HFFc6 (cell line): ENCODE measurements at regions not wholly inside any gene's neighbourhood (a gene's known extent, or its start where the extent isn't known, plus 50 kb on each side); places are given as distances from the start of the nearest gene placed in this dataset.

Source experiments
- DNase-seq: peaks from one replicate; pipeline ENCODE4 v3.0.0-alpha.2; 2018
- H3K27ac Mint-ChIP-seq: 2 replicates; pipeline ENCODE4 v1.8.0; 2020; ENCODE audit warnings: mild to moderate bottlenecking, mixed read lengths
- H3K27me3 Mint-ChIP-seq: 2 replicates; pipeline ENCODE4 v1.8.0; 2021; ENCODE audit warnings: mild to moderate bottlenecking, moderate library complexity, mixed read lengths; ENCODE audit not compliant: insufficient read depth
- H3K36me3 Mint-ChIP-seq: 2 replicates; pipeline ENCODE4 v1.8.0; 2021; ENCODE audit warnings: low read depth, mixed read lengths
- H3K4me1 Mint-ChIP-seq: 2 replicates; pipeline ENCODE4 v1.8.0; 2020; ENCODE audit warnings: low read depth, mixed read lengths
- H3K4me3 Mint-ChIP-seq: 2 replicates; pipeline ENCODE4 v1.8.0; 2020; ENCODE audit warnings: mild to moderate bottlenecking, moderate library complexity, mixed read lengths
- H3K9me3 Mint-ChIP-seq: 2 replicates; pipeline ENCODE4 v1.8.0; 2020; ENCODE audit warnings: mild to moderate bottlenecking, mixed read lengths
- TF ChIP-seq, protein P1 (sequence below): fragments of 200-600 bp; sonication (generic); IDR thresholded peaks from 2 replicates; pipeline ENCODE4 v1.5.0; 2021; ENCODE audit warnings: antibody characterized with exemption, mild to moderate bottlenecking

DNA sequence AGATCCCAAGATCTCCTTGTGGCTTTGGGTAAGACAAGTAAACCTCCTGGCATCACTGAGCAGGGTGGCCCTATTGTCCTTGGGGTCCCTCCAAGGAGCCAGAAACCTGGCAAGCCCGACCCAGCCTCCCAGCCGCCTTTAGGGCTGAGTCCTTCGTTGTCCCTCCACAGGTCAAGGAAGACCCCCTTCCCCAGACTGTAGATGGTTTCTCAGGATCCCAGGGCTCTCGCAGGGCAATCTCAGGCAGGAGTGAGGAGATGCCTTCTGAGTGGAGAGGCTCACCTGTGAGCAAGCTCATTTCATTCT is 71.6 kb upstream of the CSF3R start:
- Mint-ChIP-seq H3K4me3 (no peak overlapping the region), H3K9me3 (no peaks in the 10 kb centered on the region), H3K4me1 (no peaks in the 10 kb centered on the region), H3K27me3 (peaks cover 19% of the 10 kb centered on the region), H3K27ac (no peak overlapping the region), H3K36me3 (no peaks in the 10 kb centered on the region)
- DNase-seq, result no peak
- TF ChIP-seq, protein P1, sequence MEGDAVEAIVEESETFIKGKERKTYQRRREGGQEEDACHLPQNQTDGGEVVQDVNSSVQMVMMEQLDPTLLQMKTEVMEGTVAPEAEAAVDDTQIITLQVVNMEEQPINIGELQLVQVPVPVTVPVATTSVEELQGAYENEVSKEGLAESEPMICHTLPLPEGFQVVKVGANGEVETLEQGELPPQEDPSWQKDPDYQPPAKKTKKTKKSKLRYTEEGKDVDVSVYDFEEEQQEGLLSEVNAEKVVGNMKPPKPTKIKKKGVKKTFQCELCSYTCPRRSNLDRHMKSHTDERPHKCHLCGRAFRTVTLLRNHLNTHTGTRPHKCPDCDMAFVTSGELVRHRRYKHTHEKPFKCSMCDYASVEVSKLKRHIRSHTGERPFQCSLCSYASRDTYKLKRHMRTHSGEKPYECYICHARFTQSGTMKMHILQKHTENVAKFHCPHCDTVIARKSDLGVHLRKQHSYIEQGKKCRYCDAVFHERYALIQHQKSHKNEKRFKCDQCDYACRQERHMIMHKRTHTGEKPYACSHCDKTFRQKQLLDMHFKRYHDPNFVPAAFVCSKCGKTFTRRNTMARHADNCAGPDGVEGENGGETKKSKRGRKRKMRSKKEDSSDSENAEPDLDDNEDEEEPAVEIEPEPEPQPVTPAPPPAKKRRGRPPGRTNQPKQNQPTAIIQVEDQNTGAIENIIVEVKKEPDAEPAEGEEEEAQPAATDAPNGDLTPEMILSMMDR, result no peak

DNA sequence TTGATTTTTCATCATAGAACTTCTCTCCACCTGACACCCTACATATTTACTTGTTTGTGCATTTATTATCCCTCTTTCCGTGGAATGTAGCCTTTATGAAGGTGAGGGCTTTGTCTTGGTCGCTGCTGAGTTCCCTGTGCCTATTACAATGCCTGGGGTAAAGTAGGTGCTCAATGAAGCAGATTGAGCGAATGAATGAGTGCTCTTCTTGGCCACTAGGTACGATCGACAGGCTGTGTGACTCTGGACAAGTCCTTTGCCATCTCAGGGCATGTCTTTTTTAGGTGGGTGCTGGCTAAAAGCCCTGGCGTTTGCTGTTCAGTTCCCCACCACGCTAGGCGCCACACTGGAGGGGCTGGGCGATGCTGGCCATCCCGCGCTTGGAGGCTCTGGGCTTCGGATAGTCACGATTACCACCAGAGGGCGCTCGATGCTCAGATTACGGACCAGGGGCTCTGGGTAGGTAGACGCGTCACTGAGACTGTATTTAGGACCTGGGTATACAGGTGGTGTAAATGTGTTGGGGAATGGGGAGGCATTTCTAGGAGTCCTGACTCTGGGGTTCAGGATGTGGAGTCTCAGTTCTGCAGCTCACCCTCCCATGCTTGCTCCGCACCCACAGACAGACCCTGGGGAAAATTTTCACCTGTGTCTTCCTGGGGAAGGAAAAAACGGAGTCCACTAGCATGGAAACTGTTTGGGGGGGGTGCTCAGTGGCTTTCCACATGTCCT is 71.0 kb upstream of the CSF3R start:
- Mint-ChIP-seq H3K27ac (no peak overlapping the region), H3K4me3 (no peak overlapping the region), H3K4me1 (no peaks in the 10 kb centered on the region), H3K27me3 (peaks cover 19% of the 10 kb centered on the region), H3K36me3 (no peaks in the 10 kb centered on the region), H3K9me3 (no peaks in the 10 kb centered on the region)
- TF ChIP-seq, protein P1, result peak; percentile 87
- peak; percentile 29 for DNase-seq

DNA sequence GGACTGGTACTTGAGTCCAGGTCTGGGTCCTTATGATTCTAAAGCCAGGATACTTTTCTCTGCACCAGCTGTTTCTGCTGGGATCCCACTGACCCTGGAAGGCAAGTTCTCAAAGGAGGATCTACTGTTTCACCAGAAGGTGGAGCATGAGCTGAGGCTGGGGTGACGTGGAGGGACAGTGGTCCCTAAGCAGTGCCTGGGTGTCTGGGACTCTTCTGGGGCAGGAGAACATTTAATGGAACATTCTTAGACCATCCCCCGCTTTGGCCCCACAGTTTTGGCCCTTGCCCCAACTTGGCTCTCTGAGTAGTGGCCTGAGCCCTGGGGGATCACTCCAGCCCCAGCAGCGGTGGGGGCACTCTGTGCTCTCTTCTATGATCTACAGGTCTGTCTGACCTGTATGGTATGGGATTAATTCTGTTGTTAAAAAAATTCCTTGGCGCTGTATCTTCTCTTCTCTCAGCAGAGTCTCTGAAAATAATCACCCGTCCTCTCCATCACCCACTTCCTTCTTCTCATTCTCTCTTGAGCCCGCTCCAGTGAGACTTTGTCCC is 60.3 kb upstream of the CSF3R start:
- Mint-ChIP-seq H3K9me3 (no peaks in the 10 kb centered on the region), H3K36me3 (no peaks in the 10 kb centered on the region), H3K27ac (no peak overlapping the region), H3K4me3 (no peak overlapping the region), H3K4me1 (no peaks in the 10 kb centered on the region), H3K27me3 (peaks cover 5% of the 10 kb centered on the region)
- TF ChIP-seq, protein P1, result peak; percentile 57
- no peak for DNase-seq

DNA sequence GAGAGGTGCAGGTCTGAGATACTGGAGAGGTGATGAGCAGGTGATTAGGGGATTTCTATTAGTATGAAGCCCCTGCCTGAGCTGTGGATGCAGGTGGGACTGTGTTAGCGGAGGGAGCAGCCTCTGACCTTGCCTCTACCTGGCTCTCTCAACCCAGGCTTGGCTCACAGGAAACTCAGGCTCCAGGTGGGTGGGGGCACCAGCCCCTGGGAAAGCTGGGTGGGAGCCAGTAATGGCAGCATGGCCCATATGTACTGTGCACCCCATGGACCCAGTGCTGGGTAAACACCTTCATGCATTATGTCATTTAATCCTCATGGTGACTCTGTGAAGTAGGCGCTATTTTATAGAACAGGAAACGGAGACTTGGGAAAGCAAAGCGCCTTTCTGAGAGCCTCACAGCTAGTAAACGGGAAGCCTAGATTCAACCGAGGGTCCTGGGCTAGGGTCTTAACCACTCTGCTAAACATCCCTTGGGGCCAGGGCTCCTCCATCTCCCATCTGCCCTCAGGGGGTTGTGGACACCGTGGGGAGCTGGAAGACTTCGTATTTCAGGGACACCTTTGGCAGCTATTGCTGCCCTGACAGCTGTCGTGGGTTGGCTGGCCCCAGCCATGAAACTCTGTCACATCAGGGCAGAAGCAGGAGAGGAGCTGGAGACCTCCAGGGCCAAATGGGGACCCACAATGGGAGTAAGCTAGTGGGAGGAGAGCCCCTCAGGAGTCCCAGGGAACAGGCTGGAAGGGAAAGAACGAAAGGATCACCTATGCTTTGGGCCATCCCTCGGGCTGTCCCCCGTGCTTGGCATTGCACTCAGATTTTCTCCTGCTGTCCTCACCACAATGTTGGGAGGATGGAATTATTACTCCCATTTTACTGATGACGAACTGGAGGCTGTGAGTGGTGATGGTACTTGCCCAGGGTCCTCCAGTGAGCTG is 59.6 kb upstream of the CSF3R start:
- Mint-ChIP-seq H3K4me3 (no peak overlapping the region), H3K9me3 (no peaks in the 10 kb centered on the region), H3K27ac (no peak overlapping the region), H3K36me3 (no peaks in the 10 kb centered on the region), H3K4me1 (no peaks in the 10 kb centered on the region), H3K27me3 (peaks cover 8% of the 10 kb centered on the region)
- TF ChIP-seq, protein P1, result no peak
- DNase-seq, result no peak

DNA sequence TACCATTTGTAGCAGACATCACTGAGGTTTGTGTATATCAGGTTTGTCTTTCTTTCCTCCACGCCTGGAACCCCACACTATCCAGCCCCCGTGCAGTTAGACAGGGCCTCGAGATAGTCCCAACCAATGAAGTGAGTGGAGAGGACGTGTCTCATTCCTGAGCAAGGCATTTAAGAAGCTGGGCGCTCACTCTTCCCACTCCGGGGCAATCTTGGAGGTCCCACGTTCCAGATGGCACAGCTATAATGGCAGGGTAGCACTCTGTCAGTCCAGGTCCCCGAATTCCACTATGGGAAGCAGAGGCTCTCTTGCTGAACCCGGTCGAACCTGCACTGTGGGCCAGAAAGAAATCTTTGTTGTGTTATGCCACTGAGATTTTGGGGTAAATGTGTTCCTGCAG is 57.3 kb upstream of the CSF3R start:
- H3K36me3 Mint-ChIP-seq, result no peaks in the 10 kb centered on the region
- H3K9me3 Mint-ChIP-seq, result no peaks in the 10 kb centered on the region
- TF ChIP-seq, protein P1, result no peak
- no peak overlapping the region for H3K4me3 Mint-ChIP-seq
- no peak for DNase-seq
- no peaks in the 10 kb centered on the region for H3K4me1 Mint-ChIP-seq
- no peak overlapping the region for H3K27ac Mint-ChIP-seq
- H3K27me3 Mint-ChIP-seq, result peaks cover 18% of the 10 kb centered on the region
